ENCODE measurements at regions not wholly inside any gene's neighbourhood (a gene's known extent, or its start where the extent isn't known, plus 50 kb on each side); places are given as distances from the start of the nearest gene placed in this dataset.

DNA sequence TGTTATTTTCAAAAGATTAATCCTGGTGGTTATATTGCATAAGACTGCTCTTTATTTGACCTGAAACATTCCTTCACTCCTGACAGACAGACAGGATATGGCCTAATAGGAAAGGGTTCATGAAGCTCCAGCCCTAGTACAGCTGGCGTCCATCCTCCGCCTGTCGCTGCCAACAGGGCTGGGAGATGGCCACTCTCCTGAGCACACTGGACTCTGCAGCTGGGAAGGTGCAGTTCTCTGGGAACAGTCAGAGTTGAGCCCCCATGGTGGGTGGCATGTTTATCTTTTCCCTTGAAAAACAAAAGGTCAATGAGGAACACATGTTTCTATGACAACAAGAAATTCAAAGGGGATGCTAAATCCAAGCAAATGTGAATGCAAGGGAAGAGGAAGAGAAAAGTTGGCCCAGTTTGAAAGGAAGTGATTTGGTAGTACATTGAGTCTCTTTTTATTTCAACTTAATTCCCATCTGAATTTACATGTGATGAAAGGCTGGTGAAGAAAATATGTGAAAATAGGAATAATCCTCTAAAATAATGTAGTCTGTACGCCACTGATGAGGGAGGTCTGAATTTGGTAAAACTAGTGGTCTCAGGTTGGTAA lies 89.9 kb upstream of the DCN start:
- no peak overlapping the region for H3K9ac ChIP-seq (ENCODE audit: insufficient read depth in 1 of 2, low read length in 2 of 2)
- DNase-seq (peak; percentile 80 to 89 (median 84)), ATAC-seq (ENCODE audit: insufficient read depth, low FRiP score) (no peak)
- whole genome bisulfite sequencing, 2 donors, result 78 to 89% methylated on average over 4 of the region's 4 CpGs
- no peak overlapping the region for H3K4me3 ChIP-seq
- H3K27me3 ChIP-seq (ENCODE audit: control insufficient read depth in 3 of 3, insufficient read depth in 3 of 3, low read length in 2 of 3), result no peaks in the 10 kb centered on the region
- H3K9me3 ChIP-seq (ENCODE audit: control insufficient read depth in 4 of 4, insufficient read depth in 3 of 4, low read length in 3 of 4), result no peaks in the 10 kb centered on the region
- H3K36me3 ChIP-seq (ENCODE audit: control insufficient read depth in 4 of 4, insufficient read depth in 4 of 4, low read length in 4 of 4), result no peaks in the 10 kb centered on the region
- TF ChIP-seq, protein P1, sequence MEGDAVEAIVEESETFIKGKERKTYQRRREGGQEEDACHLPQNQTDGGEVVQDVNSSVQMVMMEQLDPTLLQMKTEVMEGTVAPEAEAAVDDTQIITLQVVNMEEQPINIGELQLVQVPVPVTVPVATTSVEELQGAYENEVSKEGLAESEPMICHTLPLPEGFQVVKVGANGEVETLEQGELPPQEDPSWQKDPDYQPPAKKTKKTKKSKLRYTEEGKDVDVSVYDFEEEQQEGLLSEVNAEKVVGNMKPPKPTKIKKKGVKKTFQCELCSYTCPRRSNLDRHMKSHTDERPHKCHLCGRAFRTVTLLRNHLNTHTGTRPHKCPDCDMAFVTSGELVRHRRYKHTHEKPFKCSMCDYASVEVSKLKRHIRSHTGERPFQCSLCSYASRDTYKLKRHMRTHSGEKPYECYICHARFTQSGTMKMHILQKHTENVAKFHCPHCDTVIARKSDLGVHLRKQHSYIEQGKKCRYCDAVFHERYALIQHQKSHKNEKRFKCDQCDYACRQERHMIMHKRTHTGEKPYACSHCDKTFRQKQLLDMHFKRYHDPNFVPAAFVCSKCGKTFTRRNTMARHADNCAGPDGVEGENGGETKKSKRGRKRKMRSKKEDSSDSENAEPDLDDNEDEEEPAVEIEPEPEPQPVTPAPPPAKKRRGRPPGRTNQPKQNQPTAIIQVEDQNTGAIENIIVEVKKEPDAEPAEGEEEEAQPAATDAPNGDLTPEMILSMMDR (IDR thresholded peaks at IDR 0.05; ENCODE audit: control extremely low read depth, extremely low read depth), result no peak
- peaks cover 0 to 64% (median 8%) of the 10 kb centered on the region in 5 donors for H3K4me1 ChIP-seq (ENCODE audit: control insufficient read depth in 5 of 5, insufficient read depth in 5 of 5, low read length in 5 of 5)
- H3K27ac ChIP-seq (ENCODE audit: low read depth in 1 of 2, low read length in 1 of 2), result peak overlapping the region in 1 of 2 donors; percentile 59

DNA sequence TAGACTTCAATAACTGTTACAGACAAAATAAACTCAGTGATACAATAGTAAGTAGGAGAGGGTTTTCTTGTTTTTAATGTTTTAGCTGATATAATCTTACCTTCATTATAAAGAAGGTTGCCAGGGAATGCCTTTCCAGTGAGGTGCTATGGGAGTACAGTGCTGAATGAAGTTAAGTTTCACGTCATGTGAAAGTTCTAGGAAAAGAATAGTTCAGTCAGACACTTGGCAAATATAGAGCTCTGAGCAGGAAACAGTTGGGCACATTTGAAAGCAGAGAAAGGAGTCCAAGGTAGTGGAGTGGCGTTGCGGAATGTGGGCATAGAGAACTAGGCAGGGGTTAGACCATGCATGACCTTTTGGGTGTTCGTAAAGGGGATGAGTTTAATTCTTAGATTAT lies 88.6 kb upstream of the DCN start:
- H3K9ac ChIP-seq (ENCODE audit: insufficient read depth in 1 of 2, low read length in 2 of 2), result no peak overlapping the region
- WGBS, 2 donors, result 75 to 88% methylated on average over 4 of the region's 4 CpGs
- H3K36me3 ChIP-seq (ENCODE audit: control insufficient read depth in 4 of 4, insufficient read depth in 4 of 4, low read length in 4 of 4), result no peaks in the 10 kb centered on the region
- no peak overlapping the region for H3K4me3 ChIP-seq
- H3K4me1 ChIP-seq (ENCODE audit: control insufficient read depth in 5 of 5, insufficient read depth in 5 of 5, low read length in 5 of 5), result peaks cover 0 to 53% (median 8%) of the 10 kb centered on the region in 5 donors
- TF ChIP-seq, protein P1 (IDR thresholded peaks at IDR 0.05; ENCODE audit: control extremely low read depth, extremely low read depth), result no peak
- ATAC-seq (ENCODE audit: insufficient read depth, low FRiP score), result no peak
- no peak for DNase-seq
- no peak overlapping the region for H3K27ac ChIP-seq (ENCODE audit: low read depth in 1 of 2, low read length in 1 of 2)
- no peaks in the 10 kb centered on the region for H3K27me3 ChIP-seq (ENCODE audit: control insufficient read depth in 3 of 3, insufficient read depth in 3 of 3, low read length in 2 of 3)
- no peaks in the 10 kb centered on the region for H3K9me3 ChIP-seq (ENCODE audit: control insufficient read depth in 4 of 4, insufficient read depth in 3 of 4, low read length in 3 of 4)

DNA sequence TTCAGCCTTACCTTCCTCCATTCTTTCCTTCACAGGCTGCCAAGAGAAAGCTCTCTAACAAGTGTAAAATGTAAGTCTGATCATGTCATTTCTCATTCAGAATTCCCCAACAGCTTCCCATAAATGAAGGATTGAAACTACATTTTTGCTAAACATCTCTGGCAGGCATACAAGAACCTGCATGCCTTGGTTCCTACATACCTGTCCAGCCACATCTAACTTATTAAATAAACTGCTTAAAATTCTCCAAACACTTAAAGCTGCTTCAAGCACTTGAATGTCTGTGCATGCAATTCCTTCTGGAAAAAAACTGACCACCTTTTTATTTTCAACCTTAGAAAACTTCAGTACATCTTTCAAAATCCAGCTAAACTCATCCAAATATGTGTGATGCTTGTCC lies 84.4 kb upstream of the DCN start:
- H3K4me1 ChIP-seq (ENCODE audit: control insufficient read depth in 5 of 5, insufficient read depth in 5 of 5, low read length in 5 of 5), result peaks cover 0 to 19% (median 0%) of the 10 kb centered on the region in 5 donors
- no peaks in the 10 kb centered on the region for H3K36me3 ChIP-seq (ENCODE audit: control insufficient read depth in 4 of 4, insufficient read depth in 4 of 4, low read length in 4 of 4)
- TF ChIP-seq, protein P1 (IDR thresholded peaks at IDR 0.05; ENCODE audit: control extremely low read depth, extremely low read depth), result no peak
- H3K27me3 ChIP-seq (ENCODE audit: control insufficient read depth in 3 of 3, insufficient read depth in 3 of 3, low read length in 2 of 3), result no peaks in the 10 kb centered on the region
- no peak overlapping the region for H3K9ac ChIP-seq (ENCODE audit: insufficient read depth in 1 of 2, low read length in 2 of 2)
- no peaks in the 10 kb centered on the region for H3K9me3 ChIP-seq (ENCODE audit: control insufficient read depth in 4 of 4, insufficient read depth in 3 of 4, low read length in 3 of 4)
- H3K27ac ChIP-seq (ENCODE audit: low read depth in 1 of 2, low read length in 1 of 2), result no peak overlapping the region
- no peak overlapping the region for H3K4me3 ChIP-seq
- DNase-seq, result no peak
- no peak for ATAC-seq (ENCODE audit: insufficient read depth, low FRiP score)

DNA sequence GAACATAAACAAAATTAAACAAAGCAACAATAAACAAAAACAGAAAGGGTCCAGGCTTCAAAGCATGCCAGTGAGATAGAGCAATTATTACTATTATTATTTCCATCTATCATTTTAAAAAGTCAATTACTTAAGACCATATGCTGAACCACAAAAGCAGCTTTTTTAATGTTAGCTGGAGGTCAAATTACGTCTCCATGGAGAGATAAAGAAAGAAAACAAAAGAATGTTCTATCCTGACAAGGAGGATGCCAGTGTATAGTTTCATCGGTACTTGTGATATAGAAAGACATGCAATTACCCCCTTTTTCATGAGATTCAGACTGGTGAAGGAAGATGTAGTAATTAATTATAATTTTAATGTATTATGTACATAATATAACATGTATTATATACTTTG lies 81.6 kb upstream of the DCN start:
- whole genome bisulfite sequencing, 2 donors, result 81 to 83% methylated on average over 2 of the region's 2 CpGs
- Histone ChIP-seq H3K36me3 (ENCODE audit: control insufficient read depth in 4 of 4, insufficient read depth in 4 of 4, low read length in 4 of 4) (no peaks in the 10 kb centered on the region), H3K4me3 (no peak overlapping the region), H3K4me1 (ENCODE audit: control insufficient read depth in 5 of 5, insufficient read depth in 5 of 5, low read length in 5 of 5) (peaks cover 0 to 10% (median 0%) of the 10 kb centered on the region in 5 donors), H3K27ac (ENCODE audit: low read depth in 1 of 2, low read length in 1 of 2) (no peak overlapping the region), H3K27me3 (ENCODE audit: control insufficient read depth in 3 of 3, insufficient read depth in 3 of 3, low read length in 2 of 3) (no peaks in the 10 kb centered on the region), H3K9ac (ENCODE audit: insufficient read depth in 1 of 2, low read length in 2 of 2) (no peak overlapping the region), H3K9me3 (ENCODE audit: control insufficient read depth in 4 of 4, insufficient read depth in 3 of 4, low read length in 3 of 4) (peaks cover 0 to 2% (median 0%) of the 10 kb centered on the region in 4 donors)
- TF ChIP-seq, protein P1 (IDR thresholded peaks at IDR 0.05; ENCODE audit: control extremely low read depth, extremely low read depth), result no peak
- DNase-seq (no peak), ATAC-seq (ENCODE audit: insufficient read depth, low FRiP score) (no peak)
